ENCODE measurements at regions not wholly inside any gene's neighbourhood (a gene's known extent, or its start where the extent isn't known, plus 50 kb on each side); places are given as distances from the start of the nearest gene placed in this dataset.

- H4K8ac ChIP-seq (ENCODE audit: extremely low read depth, insufficient read depth, low read length), result no peak overlapping the region
- no peak overlapping the region for H3K9ac ChIP-seq (replicated peaks in 1 of 4; ENCODE audit: extremely low read depth in 1 of 4, low read depth in 3 of 4, low read length in 3 of 4)
- WGBS, 2 experiments (ENCODE audit: extremely low coverage in 1 of 2, insufficient coverage in 1 of 2, insufficient read length in 1 of 2, insufficient replicate concordance in 2 of 2, low coverage in 1 of 2, low lambda C conversion rate in 2 of 2, missing lambda C conversion rate in 1 of 2), result 65% methylated on average over 4 of the region's 4 CpGs; no CpG with 5 or more reads in 1 of the 2 experiments
- no peak overlapping the region for H2AFZ ChIP-seq (ENCODE audit: low read length)
- H2BK12ac ChIP-seq (ENCODE audit: low read depth, low read length), result no peak overlapping the region
- H3K23ac ChIP-seq (ENCODE audit: insufficient read length), result no peak overlapping the region
- H3K9me3 ChIP-seq (ENCODE audit: insufficient read depth in 2 of 2, low read depth in 1 of 2, low read length in 1 of 2), result no peaks in the 10 kb centered on the region
- no peak overlapping the region for H2BK15ac ChIP-seq (ENCODE audit: low read length)
- H3K14ac ChIP-seq (ENCODE audit: insufficient read length), result no peak overlapping the region
- POLR2A ChIA-PET (ENCODE audit: partially characterized antibody), result no interaction called here
- no peaks in the 10 kb centered on the region for H3K4me1 ChIP-seq (replicated peaks in 1 of 4; ENCODE audit: control insufficient read depth in 3 of 4, insufficient read depth in 4 of 4, low read length in 3 of 4)
- no peaks in the 10 kb centered on the region for H4K20me1 ChIP-seq (replicated peaks in 1 of 2; ENCODE audit: control insufficient read depth in 1 of 2, insufficient read depth in 2 of 2, low read length in 2 of 2)
- no peaks in the 10 kb centered on the region for H3K79me2 ChIP-seq (ENCODE audit: control insufficient read depth in 1 of 2, insufficient read depth in 2 of 2, low read length in 2 of 2)
- H3K79me1 ChIP-seq (ENCODE audit: low read depth, low read length), result no peaks in the 10 kb centered on the region
- H2AK5ac ChIP-seq (ENCODE audit: low read depth, low read length), result no peak overlapping the region
- no peak for DNase-seq (ENCODE audit: low read depth in 1 of 2, low spot score in 2 of 2)
- no peak overlapping the region for H4K5ac ChIP-seq (ENCODE audit: insufficient read length, low read depth, low read length)
- H3K23me2 ChIP-seq (ENCODE audit: low read depth, low read length), result no peaks in the 10 kb centered on the region
- H3K27ac ChIP-seq (ENCODE audit: low read depth, low read length), result no peak overlapping the region
- no peaks in the 10 kb centered on the region for H3K36me3 ChIP-seq (ENCODE audit: control insufficient read depth in 2 of 4, insufficient read depth in 4 of 4, low read length in 3 of 4)
- no peak overlapping the region for H4K91ac ChIP-seq (replicated peaks; ENCODE audit: insufficient read length, low read length)
- no peak overlapping the region for H3K4me3 ChIP-seq (ENCODE audit: extremely low read depth in 1 of 4, insufficient read depth in 2 of 4, low read depth in 3 of 4, low read length in 4 of 4)
- no peak overlapping the region for H3K4me2 ChIP-seq (ENCODE audit: insufficient read depth in 1 of 2, low read depth in 2 of 2, low read length in 2 of 2)
- CTCF ChIA-PET (ENCODE audit: partially characterized antibody), result no interaction called here
- H2BK5ac ChIP-seq (ENCODE audit: low read depth, low read length), result no peak overlapping the region
- no peaks in the 10 kb centered on the region for H3K27me3 ChIP-seq (replicated peaks in 1 of 4; ENCODE audit: control insufficient read depth in 3 of 4, extremely low read depth in 1 of 4, insufficient read depth in 3 of 4, low read length in 3 of 4)
- TF ChIP-seq TBP (IDR thresholded peaks at IDR 0.05; ENCODE audit: low read depth, low read length) (no peak), GABPA (IDR thresholded peaks at IDR 0.05; ENCODE audit: borderline replicate concordance, insufficient read depth, low read length) (no peak), SIRT6 (IDR thresholded peaks at IDR 0.05; ENCODE audit: low read length) (no peak), EZH2 (IDR thresholded peaks at IDR 0.05; ENCODE audit: low read depth, low read length, severe bottlenecking) (no peak), ZNF274 (IDR thresholded peaks at IDR 0.05; ENCODE audit: borderline replicate concordance, extremely low read depth, low read length) (no peak), NANOG (IDR thresholded peaks at IDR 0.05; ENCODE audit: insufficient read depth, low read depth, low read length, poor library complexity, severe bottlenecking) (no peak), CBX8 (IDR thresholded peaks at IDR 0.05; ENCODE audit: borderline replicate concordance, low read depth, low read length) (no peak), TAF1 (IDR thresholded peaks at IDR 0.05; ENCODE audit: low read depth, low read length) (no peak), FOSL1 (IDR thresholded peaks at IDR 0.05; ENCODE audit: insufficient read depth, low read depth, low read length) (no peak), SIX5 (IDR thresholded peaks at IDR 0.05; ENCODE audit: low read depth, low read length) (no peak)
- H3K56ac ChIP-seq (replicated peaks; ENCODE audit: insufficient read length, low read depth, low read length), result no peak overlapping the region
- H3K4ac ChIP-seq (replicated peaks; ENCODE audit: insufficient read length, low read depth, low read length), result no peak overlapping the region
- no peak overlapping the region for H2BK120ac ChIP-seq (replicated peaks; ENCODE audit: low read depth, low read length)
- no peak overlapping the region for H2BK20ac ChIP-seq (ENCODE audit: low read length)
- no peak overlapping the region for H3K18ac ChIP-seq (ENCODE audit: extremely low read depth, low read length)
- no peak for FAIRE-seq
Observed at GRCh38 chr2:193990868-193991267, 1666.2 kb upstream of the SLC39A10 start.
